Activated T-cell treated with anti-CD3 and anti-CD28 coated beads, Interleukin-2, amount 50 U/mL, for 4 hours (primary cell): ENCODE measurements at regions not wholly inside any gene's neighbourhood (a gene's known extent, or its start where the extent isn't known, plus 50 kb on each side); places are given as distances from the start of the nearest gene placed in this dataset.

Source experiments
- ATAC-seq, 2 donors: fragments of 200-7000 bp; cut with Tn5 transposase; one replicate each; pipeline ENCODE4 v1.10.0; 2021
- DNase-seq: peaks from one replicate; pipeline ENCODE4 v3.0.0-alpha.2; 2020
- H3K27me3 Mint-ChIP-seq: one replicate; pipeline ENCODE4 v1.8.0; 2021; ENCODE audit warnings: low read depth, mixed read lengths
- H3K36me3 Mint-ChIP-seq: one replicate; pipeline ENCODE4 v1.8.0; 2022; ENCODE audit warnings: mixed read lengths; ENCODE audit not compliant: insufficient read depth
- H3K4me1 Mint-ChIP-seq: one replicate; pipeline ENCODE4 v1.8.0; 2021; ENCODE audit warnings: low read depth, mixed read lengths
- H3K4me3 Mint-ChIP-seq: one replicate; pipeline ENCODE4 v1.8.0; 2021; ENCODE audit warnings: mild to moderate bottlenecking, moderate library complexity, mixed read lengths
- H3K9me3 Mint-ChIP-seq: one replicate; pipeline ENCODE4 v1.8.0; 2021; ENCODE audit warnings: mixed read lengths

- peaks cover 63% of the 10 kb centered on the region for H3K4me1 Mint-ChIP-seq
- H3K27me3 Mint-ChIP-seq: no peaks in the 10 kb centered on the region
- H3K9me3 Mint-ChIP-seq: no peaks in the 10 kb centered on the region
- H3K36me3 Mint-ChIP-seq: no peaks in the 10 kb centered on the region
- H3K4me3 Mint-ChIP-seq: no peak overlapping the region
- peak in 1 of 2 donors; percentile 54 for ATAC-seq
- DNase-seq: no peak
These were observed 114.9 kb downstream of the QPCT start for GRCh38 chr2:37459095-37459981.

- Mint-ChIP-seq H3K4me3 (no peak overlapping the region), H3K9me3 (no peaks in the 10 kb centered on the region), H3K27me3 (no peaks in the 10 kb centered on the region), H3K36me3 (no peaks in the 10 kb centered on the region), H3K4me1 (peaks cover 52% of the 10 kb centered on the region)
- DNase-seq (no peak), ATAC-seq (no peak)
These were observed 116.4 kb downstream of the QPCT start for GRCh38 chr2:37460896-37461229.

DNA sequence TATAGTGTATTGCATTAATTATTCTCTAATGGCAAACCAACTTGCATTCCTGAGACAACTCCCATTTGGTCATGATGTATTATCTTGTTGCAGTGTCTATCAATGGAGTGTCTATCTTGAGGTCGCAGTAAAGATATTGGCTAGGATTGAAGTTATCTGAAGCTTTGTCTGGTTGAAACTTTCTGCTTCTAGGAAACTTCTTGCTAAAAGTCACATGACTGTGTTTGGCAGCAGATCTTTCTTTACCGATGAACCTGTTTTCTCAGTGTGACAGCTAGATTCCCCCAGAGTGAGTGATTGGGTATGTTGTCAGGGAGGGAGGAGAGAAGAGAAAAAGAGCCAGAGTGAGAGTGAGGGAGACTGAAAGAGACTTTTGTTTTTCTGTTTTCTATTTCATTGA, 119.6 kb downstream of the QPCT start:
- no peak for DNase-seq
- Mint-ChIP-seq H3K4me1 (peaks cover 28% of the 10 kb centered on the region), H3K27me3 (peaks cover under 1% of the 10 kb centered on the region), H3K4me3 (no peak overlapping the region), H3K36me3 (no peaks in the 10 kb centered on the region), H3K9me3 (no peaks in the 10 kb centered on the region)
- no peak for ATAC-seq

GRCh38 chr2:37466533-37467222, 122.2 kb downstream of the QPCT start:
- Mint-ChIP-seq H3K4me3 (no peak overlapping the region), H3K4me1 (peaks cover 3% of the 10 kb centered on the region), H3K9me3 (no peaks in the 10 kb centered on the region), H3K27me3 (peaks cover 2% of the 10 kb centered on the region), H3K36me3 (no peaks in the 10 kb centered on the region)
- no peak for DNase-seq
- no peak for ATAC-seq

DNA sequence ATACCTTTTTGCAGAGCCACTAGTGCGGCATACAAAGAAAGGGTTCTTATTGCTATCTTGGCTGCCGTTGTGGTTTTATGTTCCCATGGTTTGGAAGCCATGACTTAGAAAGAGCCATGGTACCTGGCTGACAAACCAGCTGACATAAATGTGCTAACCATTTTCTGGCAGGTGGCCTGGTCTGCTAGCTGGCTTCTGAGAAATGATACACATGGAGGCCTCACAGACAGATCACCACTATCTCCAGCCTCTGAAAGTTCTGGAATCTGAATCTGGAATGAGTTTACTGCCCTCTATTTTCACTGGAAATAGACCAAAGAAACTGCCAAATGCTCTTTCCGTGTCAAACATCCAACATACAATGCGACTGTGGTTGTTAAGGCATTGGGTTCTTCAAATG, 123.7 kb downstream of the QPCT start:
- no peaks in the 10 kb centered on the region for H3K9me3 Mint-ChIP-seq
- ATAC-seq (no peak), DNase-seq (no peak)
- H3K4me3 Mint-ChIP-seq: no peak overlapping the region
- peaks cover 3% of the 10 kb centered on the region for H3K4me1 Mint-ChIP-seq
- H3K27me3 Mint-ChIP-seq: peaks cover 2% of the 10 kb centered on the region
- H3K36me3 Mint-ChIP-seq: no peaks in the 10 kb centered on the region

- ATAC-seq (no peak), DNase-seq (no peak)
- peaks cover under 1% of the 10 kb centered on the region for H3K4me1 Mint-ChIP-seq
- H3K9me3 Mint-ChIP-seq: no peaks in the 10 kb centered on the region
- H3K4me3 Mint-ChIP-seq: no peak overlapping the region
- H3K36me3 Mint-ChIP-seq: no peaks in the 10 kb centered on the region
- H3K27me3 Mint-ChIP-seq: peaks cover 2% of the 10 kb centered on the region
These were observed 124.7 kb downstream of the QPCT start for GRCh38 chr2:37469126-37469525.

DNA sequence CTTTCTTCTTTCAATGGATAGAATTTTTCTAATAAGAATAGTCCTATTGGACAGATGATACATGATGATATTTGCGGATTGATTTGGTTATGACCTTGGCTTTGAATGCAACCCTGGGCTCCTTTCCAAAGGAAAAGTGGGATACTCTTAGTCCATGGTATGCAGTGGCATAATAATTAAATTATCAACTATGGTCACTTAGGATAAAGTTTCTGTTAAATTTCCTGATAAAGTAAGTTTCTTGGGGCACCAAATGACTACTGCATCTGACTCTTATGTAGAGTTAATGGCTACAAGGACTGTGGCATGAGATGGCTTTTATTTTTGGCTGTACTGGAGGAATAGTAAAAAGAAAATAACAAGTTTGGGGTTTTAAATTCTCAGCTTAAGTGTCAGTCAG, 126.7 kb downstream of the QPCT start:
- H3K9me3 Mint-ChIP-seq: no peaks in the 10 kb centered on the region
- no peaks in the 10 kb centered on the region for H3K4me1 Mint-ChIP-seq
- no peak overlapping the region for H3K4me3 Mint-ChIP-seq
- no peak for DNase-seq
- H3K36me3 Mint-ChIP-seq: no peaks in the 10 kb centered on the region
- H3K27me3 Mint-ChIP-seq: peaks cover 2% of the 10 kb centered on the region
- ATAC-seq: no peak

DNA sequence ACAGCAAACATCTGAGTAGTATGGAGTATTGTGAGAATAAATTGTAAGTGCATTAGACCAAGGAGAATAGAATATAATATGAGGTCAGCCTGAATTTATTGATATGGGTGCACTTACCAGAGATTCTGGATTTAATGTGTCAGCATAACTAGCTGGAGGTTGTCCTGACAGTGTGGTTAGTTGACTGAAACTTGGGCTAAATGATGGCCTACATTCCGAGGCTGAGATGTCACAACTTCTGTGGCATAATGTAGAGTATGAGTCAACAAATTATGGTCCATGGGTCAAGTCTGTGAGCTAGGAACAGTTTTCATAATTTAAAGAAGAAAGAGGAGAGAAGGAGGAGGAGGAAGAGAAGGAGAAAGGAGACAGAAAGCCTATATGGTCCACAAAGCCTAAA, 127.6 kb downstream of the QPCT start:
- Mint-ChIP-seq H3K4me3 (no peak overlapping the region), H3K4me1 (no peaks in the 10 kb centered on the region), H3K9me3 (no peaks in the 10 kb centered on the region), H3K27me3 (peaks cover 2% of the 10 kb centered on the region), H3K36me3 (no peaks in the 10 kb centered on the region)
- DNase-seq (no peak), ATAC-seq (no peak)

- H3K9me3 Mint-ChIP-seq: no peaks in the 10 kb centered on the region
- H3K27me3 Mint-ChIP-seq: peaks cover 2% of the 10 kb centered on the region
- H3K4me3 Mint-ChIP-seq: no peak overlapping the region
- ATAC-seq (no peak), DNase-seq (no peak)
- no peaks in the 10 kb centered on the region for H3K4me1 Mint-ChIP-seq
- no peaks in the 10 kb centered on the region for H3K36me3 Mint-ChIP-seq
These were observed 128.5 kb downstream of the QPCT start for GRCh38 chr2:37472959-37473358.

DNA sequence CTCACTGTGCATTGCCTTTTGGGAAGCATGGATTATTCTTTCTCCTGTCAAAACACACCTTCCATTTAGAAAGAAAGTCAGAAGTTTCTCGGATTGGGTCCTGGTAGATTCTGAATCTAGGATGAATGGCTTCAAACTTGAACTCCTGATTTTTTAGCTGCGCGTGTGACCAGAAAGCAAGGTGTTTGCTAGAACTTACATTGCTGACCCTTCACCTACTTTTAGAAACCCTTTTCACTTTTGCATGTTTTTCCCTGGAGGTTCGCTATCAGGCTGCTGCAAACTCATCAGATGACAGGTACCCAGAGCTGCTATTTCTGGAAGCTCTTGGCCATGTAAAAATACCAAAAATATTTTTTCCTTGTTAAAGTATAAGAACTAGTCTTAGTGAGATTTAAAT, 132.0 kb downstream of the QPCT start:
- DNase-seq (no peak), ATAC-seq (no peak)
- no peaks in the 10 kb centered on the region for H3K36me3 Mint-ChIP-seq
- no peaks in the 10 kb centered on the region for H3K9me3 Mint-ChIP-seq
- H3K4me1 Mint-ChIP-seq: no peaks in the 10 kb centered on the region
- H3K27me3 Mint-ChIP-seq: no peaks in the 10 kb centered on the region
- H3K4me3 Mint-ChIP-seq: no peak overlapping the region

DNA sequence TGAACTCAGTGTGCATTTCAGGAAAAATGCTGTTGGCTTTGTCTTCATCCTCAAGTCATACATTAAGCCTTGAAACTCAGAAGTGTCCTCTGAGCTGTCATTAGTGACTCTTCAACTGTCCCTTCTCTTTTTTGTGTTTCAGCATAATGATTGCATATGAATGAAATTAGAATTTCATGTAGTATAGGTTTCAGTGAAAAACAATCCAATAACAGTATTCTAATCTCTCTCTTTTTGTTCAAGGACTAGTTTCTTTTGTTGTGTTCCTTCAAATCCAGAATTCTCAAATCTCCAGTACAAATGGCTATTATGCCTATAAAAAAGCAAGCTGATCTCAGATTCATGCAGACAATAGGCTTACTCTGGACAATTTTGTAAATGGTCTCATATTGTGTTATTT, 133.5 kb downstream of the QPCT start:
- DNase-seq (no peak), ATAC-seq (no peak)
- Mint-ChIP-seq H3K4me1 (no peaks in the 10 kb centered on the region), H3K27me3 (no peaks in the 10 kb centered on the region), H3K4me3 (no peak overlapping the region), H3K36me3 (no peaks in the 10 kb centered on the region), H3K9me3 (no peaks in the 10 kb centered on the region)

- Mint-ChIP-seq H3K9me3 (no peaks in the 10 kb centered on the region), H3K36me3 (no peaks in the 10 kb centered on the region), H3K4me1 (no peaks in the 10 kb centered on the region), H3K27me3 (no peaks in the 10 kb centered on the region), H3K4me3 (no peak overlapping the region)
- ATAC-seq: no peak
- DNase-seq: no peak
These were observed 136.8 kb downstream of the QPCT start for GRCh38 chr2:37481244-37481643.

- DNase-seq: no peak
- Mint-ChIP-seq H3K9me3 (no peaks in the 10 kb centered on the region), H3K4me3 (no peak overlapping the region), H3K36me3 (no peaks in the 10 kb centered on the region), H3K4me1 (no peaks in the 10 kb centered on the region), H3K27me3 (no peaks in the 10 kb centered on the region)
- no peak for ATAC-seq
These were observed 144.6 kb downstream of the QPCT start for GRCh38 chr2:37489041-37489456.

DNA sequence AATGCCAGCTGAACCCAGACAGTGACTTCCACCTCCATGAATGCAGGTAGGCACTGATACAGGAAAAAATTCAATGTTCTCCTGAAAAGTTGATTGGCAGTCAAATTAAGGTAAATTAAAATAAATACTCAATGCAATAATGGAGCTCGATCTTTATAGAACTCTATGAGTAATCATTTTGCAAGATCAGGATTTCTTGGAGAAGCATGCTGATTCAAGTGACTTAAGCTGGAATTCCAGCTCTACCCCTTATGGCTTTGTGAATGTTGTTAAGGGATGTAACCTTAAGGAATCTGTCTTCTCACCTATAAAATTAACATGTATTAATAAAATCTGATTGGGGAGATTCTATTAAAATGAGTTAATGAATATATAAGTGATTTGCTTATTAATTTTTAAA, 145.1 kb downstream of the QPCT start:
- no peaks in the 10 kb centered on the region for H3K9me3 Mint-ChIP-seq
- H3K27me3 Mint-ChIP-seq: no peaks in the 10 kb centered on the region
- DNase-seq: no peak
- H3K4me1 Mint-ChIP-seq: no peaks in the 10 kb centered on the region
- H3K36me3 Mint-ChIP-seq: no peaks in the 10 kb centered on the region
- no peak overlapping the region for H3K4me3 Mint-ChIP-seq
- no peak for ATAC-seq

DNA sequence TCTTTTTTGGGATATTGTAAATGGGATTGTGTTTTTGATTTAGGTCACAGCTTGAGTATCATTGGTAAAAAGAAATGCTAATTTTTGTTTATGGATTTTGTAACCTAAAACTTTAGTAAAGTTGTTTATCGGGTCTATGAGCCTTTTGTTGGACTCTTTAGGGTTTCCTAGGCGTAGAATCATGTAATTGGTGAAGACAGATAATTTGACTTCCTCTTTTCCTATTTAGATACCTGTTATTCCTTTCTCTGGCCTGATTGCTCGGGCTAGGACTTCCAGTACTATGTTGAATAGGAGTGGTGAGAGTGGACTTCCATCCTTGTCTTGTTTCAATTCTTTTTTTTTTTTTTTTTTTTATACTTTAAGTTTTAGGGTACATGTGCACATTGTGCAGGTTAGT, 149.0 kb downstream of the QPCT start:
- no peak for DNase-seq
- no peak for ATAC-seq
- H3K4me1 Mint-ChIP-seq: no peaks in the 10 kb centered on the region
- no peaks in the 10 kb centered on the region for H3K36me3 Mint-ChIP-seq
- peaks cover 6% of the 10 kb centered on the region for H3K27me3 Mint-ChIP-seq
- no peak overlapping the region for H3K4me3 Mint-ChIP-seq
- peaks cover 11% of the 10 kb centered on the region for H3K9me3 Mint-ChIP-seq
